ENCODE measurements at regions not wholly inside any gene's neighbourhood (a gene's known extent, or its start where the extent isn't known, plus 50 kb on each side); places are given as distances from the start of the nearest gene placed in this dataset.

DNA sequence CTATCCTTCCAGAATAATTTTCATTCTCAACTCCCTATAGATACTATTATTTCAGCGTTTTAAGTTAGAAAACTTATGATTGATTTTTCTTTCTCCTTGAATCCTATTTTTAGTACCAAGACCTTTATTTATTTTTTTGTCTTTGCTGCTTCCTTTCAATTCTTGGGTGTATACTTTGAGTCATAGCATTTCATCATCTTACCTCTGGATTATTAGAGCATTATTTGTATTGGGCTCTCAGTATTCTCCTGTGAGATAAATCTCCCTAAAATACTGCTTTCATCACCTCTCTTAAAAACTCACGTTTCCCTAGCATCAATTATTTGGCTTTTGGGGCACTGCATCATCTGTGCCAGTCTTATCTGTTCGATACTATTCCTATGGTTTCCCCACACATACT is 222.8 kb downstream of the POSTN start:
- no peak overlapping the region for H3K4me3 ChIP-seq (ENCODE audit: low read length in 3 of 3)
- H3K27ac ChIP-seq (ENCODE audit: low read depth, low read length), result no peak overlapping the region
- no peak overlapping the region for H3K9ac ChIP-seq (ENCODE audit: low read depth in 1 of 3, low read length in 3 of 3)
- H3K36me3 ChIP-seq (ENCODE audit: control insufficient read depth in 3 of 3, insufficient read depth in 3 of 3, low read length in 3 of 3), result no peaks in the 10 kb centered on the region
- H3K9me3 ChIP-seq (ENCODE audit: control insufficient read depth in 3 of 3, low read length in 3 of 3), result no peaks in the 10 kb centered on the region
- H3K4me1 ChIP-seq (ENCODE audit: control insufficient read depth in 3 of 3, insufficient read depth in 3 of 3, low read length in 3 of 3), result no peaks in the 10 kb centered on the region
- no peaks in the 10 kb centered on the region for H3K27me3 ChIP-seq (ENCODE audit: control insufficient read depth in 3 of 3, insufficient read depth in 3 of 3, low read length in 3 of 3)

DNA sequence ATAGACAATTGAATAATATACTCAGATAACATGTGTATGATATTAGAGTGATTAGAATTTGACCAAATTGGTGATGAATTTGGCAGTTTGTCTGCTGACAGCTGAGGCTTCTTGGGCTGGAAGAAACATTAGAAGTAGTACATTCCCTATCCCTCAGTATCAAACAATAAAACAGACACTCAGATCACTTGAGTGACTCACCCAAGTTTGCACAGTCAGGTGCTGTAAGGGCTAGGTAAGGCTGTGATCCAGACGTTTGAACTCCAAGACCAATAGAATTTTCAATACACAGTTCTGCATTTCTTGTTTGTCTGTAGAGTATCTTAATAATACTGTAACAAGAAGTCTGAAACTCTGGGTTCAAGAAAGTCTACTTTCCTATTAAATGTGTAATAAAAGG is 223.5 kb downstream of the POSTN start:
- no peaks in the 10 kb centered on the region for H3K36me3 ChIP-seq (ENCODE audit: control insufficient read depth in 3 of 3, insufficient read depth in 3 of 3, low read length in 3 of 3)
- H3K9ac ChIP-seq (ENCODE audit: low read depth in 1 of 3, low read length in 3 of 3), result no peak overlapping the region
- H3K4me1 ChIP-seq (ENCODE audit: control insufficient read depth in 3 of 3, insufficient read depth in 3 of 3, low read length in 3 of 3), result no peaks in the 10 kb centered on the region
- H3K27ac ChIP-seq (ENCODE audit: low read depth, low read length), result no peak overlapping the region
- no peaks in the 10 kb centered on the region for H3K27me3 ChIP-seq (ENCODE audit: control insufficient read depth in 3 of 3, insufficient read depth in 3 of 3, low read length in 3 of 3)
- H3K9me3 ChIP-seq (ENCODE audit: control insufficient read depth in 3 of 3, low read length in 3 of 3), result no peaks in the 10 kb centered on the region
- no peak overlapping the region for H3K4me3 ChIP-seq (ENCODE audit: low read length in 3 of 3)

DNA sequence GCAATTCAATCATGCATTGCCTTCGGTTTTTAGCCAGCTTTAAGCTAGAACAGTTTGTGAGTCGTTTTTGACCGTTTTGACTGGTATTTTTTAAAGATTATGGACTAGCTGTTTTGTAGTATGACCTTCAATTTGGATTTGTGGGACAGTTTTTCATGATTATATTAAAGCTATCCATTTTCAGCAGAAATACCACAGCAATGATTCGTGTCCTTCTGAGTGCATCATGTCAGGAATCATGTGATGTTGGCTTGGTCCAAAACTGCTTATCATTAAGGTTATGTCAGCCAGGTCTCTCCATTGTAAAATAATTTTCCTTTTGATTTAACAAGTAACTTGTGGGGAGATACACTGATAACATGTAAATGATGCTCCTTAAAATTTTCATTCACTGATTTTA is 229.0 kb downstream of the POSTN start:
- Histone ChIP-seq H3K27me3 (ENCODE audit: control insufficient read depth in 3 of 3, insufficient read depth in 3 of 3, low read length in 3 of 3) (no peaks in the 10 kb centered on the region), H3K9ac (ENCODE audit: low read depth in 1 of 3, low read length in 3 of 3) (no peak overlapping the region), H3K4me3 (ENCODE audit: low read length in 3 of 3) (no peak overlapping the region), H3K9me3 (ENCODE audit: control insufficient read depth in 3 of 3, low read length in 3 of 3) (no peaks in the 10 kb centered on the region), H3K36me3 (ENCODE audit: control insufficient read depth in 3 of 3, insufficient read depth in 3 of 3, low read length in 3 of 3) (no peaks in the 10 kb centered on the region), H3K27ac (ENCODE audit: low read depth, low read length) (no peak overlapping the region), H3K4me1 (ENCODE audit: control insufficient read depth in 3 of 3, insufficient read depth in 3 of 3, low read length in 3 of 3) (no peaks in the 10 kb centered on the region)

DNA sequence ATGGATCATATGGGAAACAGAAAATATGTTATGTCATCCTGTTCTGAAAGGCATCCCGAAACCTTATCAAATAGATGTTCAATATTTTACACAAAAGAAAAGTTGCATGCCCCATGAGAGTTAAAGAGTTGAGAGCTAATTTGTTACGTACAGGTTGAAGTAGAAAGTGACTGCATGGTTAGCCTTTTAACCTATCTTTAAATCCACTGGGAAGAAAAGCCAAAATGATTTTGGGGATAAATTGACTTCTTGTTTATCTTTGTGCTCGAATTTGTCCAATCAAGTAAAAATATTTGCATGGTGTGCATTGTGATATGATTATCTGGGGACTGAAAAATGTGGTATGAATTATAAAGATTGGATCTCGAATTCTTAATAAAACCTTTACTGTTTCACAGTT is 230.1 kb downstream of the POSTN start:
- Histone ChIP-seq H3K9me3 (ENCODE audit: control insufficient read depth in 3 of 3, low read length in 3 of 3) (no peaks in the 10 kb centered on the region), H3K9ac (ENCODE audit: low read depth in 1 of 3, low read length in 3 of 3) (no peak overlapping the region), H3K27me3 (ENCODE audit: control insufficient read depth in 3 of 3, insufficient read depth in 3 of 3, low read length in 3 of 3) (no peaks in the 10 kb centered on the region), H3K4me3 (ENCODE audit: low read length in 3 of 3) (no peak overlapping the region), H3K4me1 (ENCODE audit: control insufficient read depth in 3 of 3, insufficient read depth in 3 of 3, low read length in 3 of 3) (no peaks in the 10 kb centered on the region), H3K27ac (ENCODE audit: low read depth, low read length) (no peak overlapping the region), H3K36me3 (ENCODE audit: control insufficient read depth in 3 of 3, insufficient read depth in 3 of 3, low read length in 3 of 3) (no peaks in the 10 kb centered on the region)

DNA sequence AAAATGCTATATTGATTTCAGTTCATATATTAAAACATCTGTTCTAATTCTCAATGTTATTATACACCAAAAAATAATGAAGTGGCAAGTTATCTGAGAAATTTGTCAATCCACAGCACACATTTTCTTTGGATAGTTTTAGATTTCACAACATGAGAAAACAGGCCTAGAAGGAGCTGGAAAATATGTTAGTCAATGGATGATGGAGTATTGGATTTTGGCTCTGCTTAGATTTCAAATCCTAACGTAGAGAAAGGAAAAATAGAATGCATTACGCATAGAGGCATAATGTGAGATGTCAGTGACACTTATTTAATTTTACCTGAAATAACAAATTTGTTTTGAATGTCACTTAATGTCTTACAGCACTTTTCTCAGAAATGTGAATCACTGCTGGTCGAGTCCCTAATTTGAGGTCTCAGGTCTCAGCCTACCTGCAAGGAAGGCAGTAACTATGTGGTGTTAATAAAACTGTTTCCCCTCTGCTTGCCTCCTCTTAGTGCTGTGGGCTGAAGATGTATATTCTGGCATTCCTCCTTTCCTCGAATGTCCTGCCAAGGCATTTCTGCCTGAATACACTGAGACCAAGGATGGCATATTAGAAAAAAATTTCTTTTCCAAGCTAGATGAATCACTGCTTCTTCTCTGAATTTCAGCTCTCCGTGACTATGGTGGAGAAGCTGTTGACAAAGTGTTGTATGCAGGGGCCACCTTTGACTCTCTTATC is 232.4 kb downstream of the POSTN start:
- Histone ChIP-seq H3K9ac (ENCODE audit: low read depth in 1 of 3, low read length in 3 of 3) (no peak overlapping the region), H3K27ac (ENCODE audit: low read depth, low read length) (no peak overlapping the region), H3K4me1 (ENCODE audit: control insufficient read depth in 3 of 3, insufficient read depth in 3 of 3, low read length in 3 of 3) (no peaks in the 10 kb centered on the region), H3K4me3 (ENCODE audit: low read length in 3 of 3) (no peak overlapping the region), H3K36me3 (ENCODE audit: control insufficient read depth in 3 of 3, insufficient read depth in 3 of 3, low read length in 3 of 3) (no peaks in the 10 kb centered on the region), H3K27me3 (ENCODE audit: control insufficient read depth in 3 of 3, insufficient read depth in 3 of 3, low read length in 3 of 3) (no peaks in the 10 kb centered on the region), H3K9me3 (ENCODE audit: control insufficient read depth in 3 of 3, low read length in 3 of 3) (no peaks in the 10 kb centered on the region)

DNA sequence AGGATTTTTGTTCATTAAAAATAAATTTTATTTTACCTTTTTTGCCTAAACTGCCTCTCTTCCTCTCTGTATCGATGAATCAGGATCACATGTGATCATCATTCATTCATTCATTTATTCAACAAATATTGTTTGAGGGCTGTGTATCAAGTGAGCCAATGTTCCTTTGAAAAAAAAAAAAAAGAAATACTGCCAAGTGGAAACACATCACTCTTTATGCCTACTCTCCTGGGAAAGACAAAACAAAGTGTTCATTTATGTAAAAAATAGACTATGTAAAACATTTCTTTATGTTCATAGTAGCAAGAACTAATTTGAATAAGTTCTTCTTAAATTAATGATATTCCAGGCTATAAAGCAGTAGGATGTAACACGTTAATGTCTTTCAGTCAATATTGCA is 233.1 kb downstream of the POSTN start:
- Histone ChIP-seq H3K27me3 (ENCODE audit: control insufficient read depth in 3 of 3, insufficient read depth in 3 of 3, low read length in 3 of 3) (no peaks in the 10 kb centered on the region), H3K4me1 (ENCODE audit: control insufficient read depth in 3 of 3, insufficient read depth in 3 of 3, low read length in 3 of 3) (no peaks in the 10 kb centered on the region), H3K27ac (ENCODE audit: low read depth, low read length) (no peak overlapping the region)

DNA sequence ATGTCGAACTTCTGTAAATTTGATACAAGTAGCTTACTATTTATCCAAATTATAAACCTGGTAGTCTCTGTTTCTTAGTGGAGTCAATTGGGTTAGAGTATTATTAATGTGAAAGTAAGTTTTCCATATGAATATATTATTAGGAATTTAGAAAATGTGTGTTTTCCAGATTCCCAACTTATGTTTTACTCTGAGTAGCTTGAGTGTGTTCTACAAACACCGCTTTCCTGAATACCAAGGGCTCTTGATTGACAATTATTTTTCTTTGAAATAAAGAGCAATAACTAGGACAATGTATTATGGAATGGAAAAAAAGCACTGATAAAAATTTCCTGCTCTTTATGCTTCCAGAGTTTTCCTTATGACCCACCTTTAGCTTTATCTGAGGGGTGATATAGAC is 233.6 kb downstream of the POSTN start:
- Histone ChIP-seq H3K27ac (ENCODE audit: low read depth, low read length) (no peak overlapping the region), H3K9ac (ENCODE audit: low read depth in 1 of 3, low read length in 3 of 3) (no peak overlapping the region), H3K9me3 (ENCODE audit: control insufficient read depth in 3 of 3, low read length in 3 of 3) (no peaks in the 10 kb centered on the region), H3K27me3 (ENCODE audit: control insufficient read depth in 3 of 3, insufficient read depth in 3 of 3, low read length in 3 of 3) (no peaks in the 10 kb centered on the region), H3K36me3 (ENCODE audit: control insufficient read depth in 3 of 3, insufficient read depth in 3 of 3, low read length in 3 of 3) (no peaks in the 10 kb centered on the region), H3K4me3 (ENCODE audit: low read length in 3 of 3) (no peak overlapping the region), H3K4me1 (ENCODE audit: control insufficient read depth in 3 of 3, insufficient read depth in 3 of 3, low read length in 3 of 3) (no peaks in the 10 kb centered on the region)

More for the DNA sequence above, 233.1 kb downstream of the POSTN start:
- no peak overlapping the region for H3K4me3 ChIP-seq (ENCODE audit: low read length in 3 of 3)
- H3K36me3 ChIP-seq (ENCODE audit: control insufficient read depth in 3 of 3, insufficient read depth in 3 of 3, low read length in 3 of 3), result no peaks in the 10 kb centered on the region
- no peak overlapping the region for H3K9ac ChIP-seq (ENCODE audit: low read depth in 1 of 3, low read length in 3 of 3)
- no peaks in the 10 kb centered on the region for H3K9me3 ChIP-seq (ENCODE audit: control insufficient read depth in 3 of 3, low read length in 3 of 3)

DNA sequence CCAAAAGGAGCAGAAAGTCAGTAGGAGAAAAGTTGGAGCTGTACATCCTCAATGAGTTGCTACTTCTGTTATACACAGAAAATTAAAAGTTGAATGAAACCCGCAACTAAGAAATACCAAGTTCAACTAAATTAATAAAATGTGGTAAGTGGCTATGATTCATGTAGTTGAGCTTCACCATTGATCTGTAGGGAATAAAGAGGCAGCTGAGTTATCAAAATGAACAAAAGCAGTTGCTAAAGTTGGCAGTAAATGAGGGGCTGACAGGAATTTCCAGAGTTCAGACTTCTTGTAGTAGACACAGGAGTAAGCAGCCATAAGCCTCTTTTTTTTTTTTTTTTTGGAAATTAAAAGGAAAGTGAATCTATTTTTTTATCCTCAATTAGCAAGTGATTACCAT is 234.6 kb downstream of the POSTN start:
- Histone ChIP-seq H3K9ac (ENCODE audit: low read depth in 1 of 3, low read length in 3 of 3) (no peak overlapping the region), H3K9me3 (ENCODE audit: control insufficient read depth in 3 of 3, low read length in 3 of 3) (no peaks in the 10 kb centered on the region), H3K4me3 (ENCODE audit: low read length in 3 of 3) (no peak overlapping the region), H3K36me3 (ENCODE audit: control insufficient read depth in 3 of 3, insufficient read depth in 3 of 3, low read length in 3 of 3) (no peaks in the 10 kb centered on the region), H3K27me3 (ENCODE audit: control insufficient read depth in 3 of 3, insufficient read depth in 3 of 3, low read length in 3 of 3) (no peaks in the 10 kb centered on the region), H3K27ac (ENCODE audit: low read depth, low read length) (no peak overlapping the region), H3K4me1 (ENCODE audit: control insufficient read depth in 3 of 3, insufficient read depth in 3 of 3, low read length in 3 of 3) (no peaks in the 10 kb centered on the region)

DNA sequence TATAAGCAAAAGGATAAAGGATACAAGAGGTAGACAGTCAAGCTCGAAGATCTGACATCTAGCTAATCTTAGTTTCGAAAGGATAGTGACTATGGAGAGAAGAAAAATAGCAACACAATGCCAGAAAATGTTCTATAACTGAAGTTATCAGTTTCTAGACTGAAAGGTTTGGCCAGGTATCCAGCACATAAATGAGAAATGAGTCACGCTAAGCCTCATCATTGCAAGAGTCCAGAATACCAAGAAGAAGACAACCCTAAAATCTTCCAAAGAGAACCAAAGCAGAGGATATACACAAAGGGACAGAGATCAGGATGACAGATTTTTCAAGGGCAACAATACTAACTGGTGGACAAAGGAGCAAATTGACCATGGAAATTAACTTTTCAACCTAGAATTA is 237.0 kb downstream of the POSTN start:
- H3K27me3 ChIP-seq (ENCODE audit: control insufficient read depth in 3 of 3, insufficient read depth in 3 of 3, low read length in 3 of 3), result no peaks in the 10 kb centered on the region
- H3K9me3 ChIP-seq (ENCODE audit: control insufficient read depth in 3 of 3, low read length in 3 of 3), result no peaks in the 10 kb centered on the region
- no peak overlapping the region for H3K4me3 ChIP-seq (ENCODE audit: low read length in 3 of 3)
- no peaks in the 10 kb centered on the region for H3K36me3 ChIP-seq (ENCODE audit: control insufficient read depth in 3 of 3, insufficient read depth in 3 of 3, low read length in 3 of 3)
- no peak overlapping the region for H3K27ac ChIP-seq (ENCODE audit: low read depth, low read length)
- no peak overlapping the region for H3K9ac ChIP-seq (ENCODE audit: low read depth in 1 of 3, low read length in 3 of 3)
- no peaks in the 10 kb centered on the region for H3K4me1 ChIP-seq (ENCODE audit: control insufficient read depth in 3 of 3, insufficient read depth in 3 of 3, low read length in 3 of 3)

DNA sequence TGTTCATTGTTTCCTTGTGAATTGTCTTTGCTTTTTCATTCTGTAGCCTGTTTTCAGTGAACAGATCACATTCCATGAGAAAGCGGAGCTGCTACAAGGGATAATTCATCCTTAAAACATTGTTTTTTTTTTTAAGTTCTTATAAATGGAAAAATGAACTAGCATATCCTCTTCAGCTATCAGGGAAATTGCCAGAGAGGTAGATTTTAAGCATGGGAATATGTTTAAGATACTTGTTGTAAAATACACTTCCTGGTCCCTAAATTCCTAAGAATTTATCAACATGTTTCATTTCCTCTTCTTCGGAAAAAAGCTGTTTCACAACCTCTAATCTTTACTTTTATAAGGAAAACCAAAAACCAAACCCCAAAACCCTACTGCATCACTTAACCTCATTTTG is 238.0 kb downstream of the POSTN start:
- H3K36me3 ChIP-seq (ENCODE audit: control insufficient read depth in 3 of 3, insufficient read depth in 3 of 3, low read length in 3 of 3), result no peaks in the 10 kb centered on the region
- H3K9me3 ChIP-seq (ENCODE audit: control insufficient read depth in 3 of 3, low read length in 3 of 3), result no peaks in the 10 kb centered on the region
- H3K9ac ChIP-seq (ENCODE audit: low read depth in 1 of 3, low read length in 3 of 3), result no peak overlapping the region
- no peaks in the 10 kb centered on the region for H3K4me1 ChIP-seq (ENCODE audit: control insufficient read depth in 3 of 3, insufficient read depth in 3 of 3, low read length in 3 of 3)
- no peak overlapping the region for H3K27ac ChIP-seq (ENCODE audit: low read depth, low read length)
- H3K4me3 ChIP-seq (ENCODE audit: low read length in 3 of 3), result no peak overlapping the region
- no peaks in the 10 kb centered on the region for H3K27me3 ChIP-seq (ENCODE audit: control insufficient read depth in 3 of 3, insufficient read depth in 3 of 3, low read length in 3 of 3)
